ENCODE measurements at regions not wholly inside any gene's neighbourhood (a gene's known extent, or its start where the extent isn't known, plus 50 kb on each side); places are given as distances from the start of the nearest gene placed in this dataset.

DNA sequence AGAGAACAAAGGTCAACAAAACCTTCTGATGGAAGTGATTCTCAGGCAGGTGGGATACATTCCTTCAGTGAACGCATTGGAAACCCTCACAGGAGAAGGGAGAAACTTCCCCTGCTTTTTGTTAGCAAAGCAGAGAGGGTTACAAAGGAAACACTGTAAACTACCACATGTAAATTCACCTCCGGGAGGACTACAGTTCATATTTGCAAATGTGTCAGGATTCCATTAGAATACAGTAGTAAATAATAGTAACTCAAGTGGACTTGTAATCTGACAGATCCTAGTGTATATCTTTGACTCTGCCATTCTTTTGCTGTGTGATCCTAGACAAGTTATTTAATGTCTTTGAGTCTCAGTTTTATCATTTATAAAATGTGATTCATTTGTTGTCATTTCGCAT lies 504.3 kb upstream of the NRP1 start:
- Mint-ChIP-seq H3K27me3 (ENCODE audit: low read depth in 3 of 3) (peaks cover 0 to 5% (median 0%) of the 10 kb centered on the region in 3 donors), H3K4me1 (no peaks in the 10 kb centered on the region), H3K36me3 (no peaks in the 10 kb centered on the region), H3K27ac (no peak overlapping the region), H3K4me3 (no peak overlapping the region), H3K9me3 (peaks cover 0 to 12% (median 7%) of the 10 kb centered on the region in 7 donors)
- H4K20me1 ChIP-seq (ENCODE audit: insufficient read depth, low read length): no peaks in the 10 kb centered on the region
- H3K4me2 ChIP-seq (replicated peaks; ENCODE audit: extremely low read depth, low read length, poor library complexity, severe bottlenecking): no peak overlapping the region
- H3K36me3 ChIP-seq (replicated peaks in 1 of 2; ENCODE audit: control insufficient read depth in 1 of 2, insufficient read depth in 2 of 2, low read length in 2 of 2): no peaks in the 10 kb centered on the region
- H3K79me2 ChIP-seq (ENCODE audit: insufficient read depth, low read length): no peaks in the 10 kb centered on the region
- intact Hi-C loops (cut with micrococcal nuclease): no loop called here
- no peak overlapping the region for H2AFZ ChIP-seq (ENCODE audit: insufficient read depth, low read depth, low read length, poor library complexity, severe bottlenecking)
- no peaks in the 10 kb centered on the region for H3K4me1 ChIP-seq (ENCODE audit: control insufficient read depth in 1 of 2, insufficient read depth in 2 of 2, low read length in 2 of 2)
- H3K9ac ChIP-seq (ENCODE audit: insufficient read depth, low read length, poor library complexity, severe bottlenecking): no peak overlapping the region
- peaks cover 1 to 4% of the 10 kb centered on the region in 2 donors for H3K9me3 ChIP-seq (replicated peaks in 1 of 2; ENCODE audit: control insufficient read depth in 1 of 2, insufficient read depth in 1 of 2, low read length in 2 of 2)
- H3K27ac ChIP-seq (ENCODE audit: low read depth in 1 of 2, low read length in 2 of 2): no peak overlapping the region
- TF ChIP-seq, protein P1, sequence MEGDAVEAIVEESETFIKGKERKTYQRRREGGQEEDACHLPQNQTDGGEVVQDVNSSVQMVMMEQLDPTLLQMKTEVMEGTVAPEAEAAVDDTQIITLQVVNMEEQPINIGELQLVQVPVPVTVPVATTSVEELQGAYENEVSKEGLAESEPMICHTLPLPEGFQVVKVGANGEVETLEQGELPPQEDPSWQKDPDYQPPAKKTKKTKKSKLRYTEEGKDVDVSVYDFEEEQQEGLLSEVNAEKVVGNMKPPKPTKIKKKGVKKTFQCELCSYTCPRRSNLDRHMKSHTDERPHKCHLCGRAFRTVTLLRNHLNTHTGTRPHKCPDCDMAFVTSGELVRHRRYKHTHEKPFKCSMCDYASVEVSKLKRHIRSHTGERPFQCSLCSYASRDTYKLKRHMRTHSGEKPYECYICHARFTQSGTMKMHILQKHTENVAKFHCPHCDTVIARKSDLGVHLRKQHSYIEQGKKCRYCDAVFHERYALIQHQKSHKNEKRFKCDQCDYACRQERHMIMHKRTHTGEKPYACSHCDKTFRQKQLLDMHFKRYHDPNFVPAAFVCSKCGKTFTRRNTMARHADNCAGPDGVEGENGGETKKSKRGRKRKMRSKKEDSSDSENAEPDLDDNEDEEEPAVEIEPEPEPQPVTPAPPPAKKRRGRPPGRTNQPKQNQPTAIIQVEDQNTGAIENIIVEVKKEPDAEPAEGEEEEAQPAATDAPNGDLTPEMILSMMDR (IDR thresholded peaks at IDR 0.05): no peak
- H3K27me3 ChIP-seq (ENCODE audit: control insufficient read depth in 2 of 2, insufficient read depth in 2 of 2, low read length in 2 of 2): no peaks in the 10 kb centered on the region
- H3K4me3 ChIP-seq (replicated peaks in 1 of 3; ENCODE audit: low read depth in 2 of 3, low read length in 3 of 3): no peak overlapping the region
- WGBS (ENCODE audit: insufficient coverage): no CpG with 5 or more reads among the region's 3 CpGs
- no peak for DNase-seq

DNA sequence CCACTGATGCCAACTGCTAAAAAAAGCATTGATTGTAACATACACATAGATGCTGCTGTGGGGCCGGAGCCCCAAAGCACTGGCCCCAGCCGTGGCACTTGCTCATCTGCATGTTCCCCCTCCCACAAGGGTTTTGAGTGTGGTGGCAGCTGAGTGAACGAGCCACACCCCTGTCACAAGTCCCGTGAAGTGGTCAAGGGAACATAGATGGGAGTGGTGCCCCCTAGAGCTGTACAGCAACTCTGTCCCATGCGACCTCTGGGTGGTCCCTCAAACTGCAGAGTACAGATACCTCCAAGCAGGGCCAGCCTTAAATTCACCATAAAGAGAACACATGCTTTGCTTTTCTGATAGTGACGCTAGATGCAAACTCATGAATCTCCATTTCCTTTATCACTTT lies 503.3 kb upstream of the NRP1 start:
- H3K4me3 Mint-ChIP-seq: no peak overlapping the region
- H3K79me2 ChIP-seq (ENCODE audit: insufficient read depth, low read length): no peaks in the 10 kb centered on the region
- H2AFZ ChIP-seq (ENCODE audit: insufficient read depth, low read depth, low read length, poor library complexity, severe bottlenecking): no peak overlapping the region
- no peaks in the 10 kb centered on the region for H3K36me3 Mint-ChIP-seq
- H4K20me1 ChIP-seq (ENCODE audit: insufficient read depth, low read length): no peaks in the 10 kb centered on the region
- DNase-seq: no peak
- no peaks in the 10 kb centered on the region for H3K36me3 ChIP-seq (replicated peaks in 1 of 2; ENCODE audit: control insufficient read depth in 1 of 2, insufficient read depth in 2 of 2, low read length in 2 of 2)
- H3K4me1 Mint-ChIP-seq: no peaks in the 10 kb centered on the region
- H3K27ac Mint-ChIP-seq: no peak overlapping the region
- H3K9me3 ChIP-seq (replicated peaks in 1 of 2; ENCODE audit: control insufficient read depth in 1 of 2, insufficient read depth in 1 of 2, low read length in 2 of 2): no peaks in the 10 kb centered on the region
- no peak overlapping the region for H3K4me2 ChIP-seq (replicated peaks; ENCODE audit: extremely low read depth, low read length, poor library complexity, severe bottlenecking)
- H3K27me3 Mint-ChIP-seq (ENCODE audit: low read depth in 3 of 3): peaks cover 0 to 5% (median 2%) of the 10 kb centered on the region in 3 donors
- no peaks in the 10 kb centered on the region for H3K27me3 ChIP-seq (ENCODE audit: control insufficient read depth in 2 of 2, insufficient read depth in 2 of 2, low read length in 2 of 2)
- H3K27ac ChIP-seq (ENCODE audit: low read depth in 1 of 2, low read length in 2 of 2): no peak overlapping the region
- intact Hi-C loops (cut with micrococcal nuclease): no loop called here
- H3K9ac ChIP-seq (ENCODE audit: insufficient read depth, low read length, poor library complexity, severe bottlenecking): no peak overlapping the region
- H3K9me3 Mint-ChIP-seq: peaks cover 0 to 6% (median 0%) of the 10 kb centered on the region in 7 donors
- TF ChIP-seq, protein P1 (IDR thresholded peaks at IDR 0.05): no peak
- H3K4me3 ChIP-seq (replicated peaks in 1 of 3; ENCODE audit: low read depth in 2 of 3, low read length in 3 of 3): no peak overlapping the region
- H3K4me1 ChIP-seq (ENCODE audit: control insufficient read depth in 1 of 2, insufficient read depth in 2 of 2, low read length in 2 of 2): no peaks in the 10 kb centered on the region
- WGBS (ENCODE audit: insufficient coverage): no CpG with 5 or more reads among the region's 6 CpGs

Measured in CD14-positive monocyte (primary cell).